ENCODE measurements at regions not wholly inside any gene's neighbourhood (a gene's known extent, or its start where the extent isn't known, plus 50 kb on each side); places are given as distances from the start of the nearest gene placed in this dataset.

DNA sequence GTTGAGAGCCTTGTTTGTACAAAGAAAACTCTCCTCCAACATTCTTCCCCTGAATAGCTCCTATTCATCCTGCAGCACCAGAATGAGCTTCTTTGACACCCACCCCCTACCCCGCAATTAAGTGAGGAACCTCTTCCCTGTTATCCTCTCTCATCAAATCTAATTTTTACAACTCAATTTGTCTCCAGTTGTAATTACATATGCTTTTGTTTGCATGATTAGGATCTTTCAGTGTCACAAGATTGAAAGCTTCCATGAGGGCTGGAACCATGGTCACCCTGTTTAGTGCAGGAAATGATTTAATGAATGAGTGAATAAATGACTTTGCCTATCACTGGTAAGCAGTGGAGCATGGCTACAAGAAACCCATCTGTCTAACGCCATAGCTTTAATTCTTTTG, 334.6 kb upstream of the KLHL29 start:
- TF ChIP-seq, protein P1, sequence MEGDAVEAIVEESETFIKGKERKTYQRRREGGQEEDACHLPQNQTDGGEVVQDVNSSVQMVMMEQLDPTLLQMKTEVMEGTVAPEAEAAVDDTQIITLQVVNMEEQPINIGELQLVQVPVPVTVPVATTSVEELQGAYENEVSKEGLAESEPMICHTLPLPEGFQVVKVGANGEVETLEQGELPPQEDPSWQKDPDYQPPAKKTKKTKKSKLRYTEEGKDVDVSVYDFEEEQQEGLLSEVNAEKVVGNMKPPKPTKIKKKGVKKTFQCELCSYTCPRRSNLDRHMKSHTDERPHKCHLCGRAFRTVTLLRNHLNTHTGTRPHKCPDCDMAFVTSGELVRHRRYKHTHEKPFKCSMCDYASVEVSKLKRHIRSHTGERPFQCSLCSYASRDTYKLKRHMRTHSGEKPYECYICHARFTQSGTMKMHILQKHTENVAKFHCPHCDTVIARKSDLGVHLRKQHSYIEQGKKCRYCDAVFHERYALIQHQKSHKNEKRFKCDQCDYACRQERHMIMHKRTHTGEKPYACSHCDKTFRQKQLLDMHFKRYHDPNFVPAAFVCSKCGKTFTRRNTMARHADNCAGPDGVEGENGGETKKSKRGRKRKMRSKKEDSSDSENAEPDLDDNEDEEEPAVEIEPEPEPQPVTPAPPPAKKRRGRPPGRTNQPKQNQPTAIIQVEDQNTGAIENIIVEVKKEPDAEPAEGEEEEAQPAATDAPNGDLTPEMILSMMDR (IDR thresholded peaks at IDR 0.05; ENCODE audit: borderline replicate concordance, extremely low read depth, low read length, poor library complexity, severe bottlenecking) = no peak
- no peak for TF ChIP-seq EZH2 (IDR thresholded peaks at IDR 0.05; ENCODE audit: borderline replicate concordance, low read depth, low read length, severe bottlenecking)

Measured in DND-41 (cell line).